AG10803 (cell line): ENCODE measurements at regions not wholly inside any gene's neighbourhood (a gene's known extent, or its start where the extent isn't known, plus 50 kb on each side); places are given as distances from the start of the nearest gene placed in this dataset.

Experiments used
- DNase-seq: peaks from one replicate; pipeline ENCODE4 v3.0.0; 2010; ENCODE audit warnings: low read depth
- H3K4me3 ChIP-seq: 2 replicates; pipeline ENCODE4 v1.5.1; 2011; ENCODE audit warnings: mild to moderate bottlenecking, low read length, control low read depth
- CTCF ChIP-seq: conservative IDR thresholded peaks from 2 replicates; pipeline ENCODE4 v1.5.1; 2011; ENCODE audit warnings: mild to moderate bottlenecking, low read length, control low read depth, inconsistent platforms

- DNase-seq, result no peak
- no peak overlapping the region for H3K4me3 ChIP-seq
- no peak for TF ChIP-seq CTCF
Observed at GRCh38 chr2:104468846-104469245, 385.1 kb upstream of the POU3F3 start.

- no peak for TF ChIP-seq CTCF
- no peak overlapping the region for H3K4me3 ChIP-seq
- no peak for DNase-seq
Observed at GRCh38 chr2:104472076-104472475, 381.8 kb upstream of the POU3F3 start.

GRCh38 chr2:104473546-104473945, 380.4 kb upstream of the POU3F3 start:
- no peak for DNase-seq
- no peak for TF ChIP-seq CTCF
- H3K4me3 ChIP-seq, result no peak overlapping the region

GRCh38 chr2:104474716-104475115, 379.2 kb upstream of the POU3F3 start:
- no peak overlapping the region for H3K4me3 ChIP-seq
- no peak for DNase-seq
- TF ChIP-seq CTCF, result no peak

GRCh38 chr2:104476075-104476474, 377.8 kb upstream of the POU3F3 start:
- DNase-seq, result no peak
- no peak for TF ChIP-seq CTCF
- H3K4me3 ChIP-seq, result no peak overlapping the region

GRCh38 chr2:104476563-104476988, 377.3 kb upstream of the POU3F3 start:
- DNase-seq, result no peak
- TF ChIP-seq CTCF, result no peak
- H3K4me3 ChIP-seq, result no peak overlapping the region

- no peak for TF ChIP-seq CTCF
- H3K4me3 ChIP-seq, result no peak overlapping the region
- DNase-seq, result no peak
Observed at GRCh38 chr2:104481341-104481740, 372.6 kb upstream of the POU3F3 start.
